IMR-90 (cell line): ENCODE measurements at regions not wholly inside any gene's neighbourhood (a gene's known extent, or its start where the extent isn't known, plus 50 kb on each side); places are given as distances from the start of the nearest gene placed in this dataset.

ENCODE experiments used
- CEBPB ChIP-seq: IDR thresholded peaks from 2 replicates; pipeline ENCODE4 v1.6.1; 2012; ENCODE audit warnings: low read depth, low read length, improper control_type of control experiment
- CTCF ChIP-seq: conservative IDR thresholded peaks from 2 replicates; pipeline ENCODE4 v1.5.1; 2012; ENCODE audit warnings: mild to moderate bottlenecking, low read depth, low read length, improper control_type of control experiment
- ELK1 ChIP-seq: fragments of 150-350 bp; IDR thresholded peaks from 2 replicates; pipeline ENCODE4 v1.6.1; 2016; ENCODE audit warnings: low read depth, mild to moderate bottlenecking, low read length, moderate library complexity, borderline replicate concordance
- POLR2A ChIP-seq: IDR thresholded peaks from 2 replicates; pipeline ENCODE4 v1.6.1; 2012; ENCODE audit warnings: mild to moderate bottlenecking, low read depth, low read length

GRCh38 chr7:126065766-126066165 is 1136.1 kb upstream of the POT1 start:
- TF ChIP-seq CTCF: no peak
- no peak for TF ChIP-seq ELK1
- TF ChIP-seq POLR2A: no peak
- no peak for TF ChIP-seq CEBPB
